Nephron progenitor cell (in vitro differentiated cells): ENCODE measurements at regions not wholly inside any gene's neighbourhood (a gene's known extent, or its start where the extent isn't known, plus 50 kb on each side); places are given as distances from the start of the nearest gene placed in this dataset.

Source experiments
- DNase-seq: peaks from one replicate; pipeline ENCODE4 v3.0.0; 2021
- H3K27ac Mint-ChIP-seq: 2 replicates; pipeline ENCODE4 v1.8.0; 2021; ENCODE audit warnings: mild to moderate bottlenecking, moderate library complexity, mixed read lengths
- H3K27me3 Mint-ChIP-seq: 2 replicates; pipeline ENCODE4 v1.8.0; 2021; ENCODE audit warnings: mild to moderate bottlenecking, low read depth, mixed read lengths; ENCODE audit not compliant: poor library complexity
- H3K36me3 Mint-ChIP-seq: 2 replicates; pipeline ENCODE4 v1.8.0; 2021; ENCODE audit warnings: low read depth, mixed read lengths
- H3K4me1 Mint-ChIP-seq: 2 replicates; pipeline ENCODE4 v1.8.0; 2021; ENCODE audit warnings: mixed read lengths
- H3K4me3 Mint-ChIP-seq: 2 replicates; pipeline ENCODE4 v1.8.0; 2021; ENCODE audit warnings: mild to moderate bottlenecking, moderate library complexity, mixed read lengths
- H3K9me3 Mint-ChIP-seq: 2 replicates; pipeline ENCODE4 v1.8.0; 2021; ENCODE audit warnings: mild to moderate bottlenecking, moderate library complexity, mixed read lengths
- CTCF ChIP-seq: fragments of 200-600 bp; sonication (generic); IDR thresholded peaks from 2 replicates; pipeline ENCODE4 v1.5.0; 2021; ENCODE audit warnings: antibody characterized with exemption

GRCh38 chr2:172249334-172249733, 146.6 kb upstream of the DLX2 start:
- DNase-seq = no peak
- H3K4me1 Mint-ChIP-seq = peaks cover 72% of the 10 kb centered on the region
- no peak overlapping the region for H3K4me3 Mint-ChIP-seq
- no peak overlapping the region for H3K27ac Mint-ChIP-seq
- TF ChIP-seq CTCF = no peak
- no peaks in the 10 kb centered on the region for H3K27me3 Mint-ChIP-seq
- H3K9me3 Mint-ChIP-seq = no peaks in the 10 kb centered on the region
- H3K36me3 Mint-ChIP-seq = no peaks in the 10 kb centered on the region

GRCh38 chr2:172249986-172250385, 147.3 kb upstream of the DLX2 start:
- no peak overlapping the region for H3K27ac Mint-ChIP-seq
- H3K9me3 Mint-ChIP-seq = no peaks in the 10 kb centered on the region
- H3K27me3 Mint-ChIP-seq = no peaks in the 10 kb centered on the region
- H3K36me3 Mint-ChIP-seq = no peaks in the 10 kb centered on the region
- no peak for DNase-seq
- no peak overlapping the region for H3K4me3 Mint-ChIP-seq
- TF ChIP-seq CTCF = no peak
- peaks cover 67% of the 10 kb centered on the region for H3K4me1 Mint-ChIP-seq

- TF ChIP-seq CTCF = no peak
- H3K27ac Mint-ChIP-seq = no peak overlapping the region
- peaks cover 56% of the 10 kb centered on the region for H3K4me1 Mint-ChIP-seq
- DNase-seq = no peak
- H3K9me3 Mint-ChIP-seq = no peaks in the 10 kb centered on the region
- H3K36me3 Mint-ChIP-seq = no peaks in the 10 kb centered on the region
- H3K27me3 Mint-ChIP-seq = no peaks in the 10 kb centered on the region
- no peak overlapping the region for H3K4me3 Mint-ChIP-seq
These were observed 148.5 kb upstream of the DLX2 start for GRCh38 chr2:172251231-172251630.

GRCh38 chr2:172252154-172252553, 149.5 kb upstream of the DLX2 start:
- Mint-ChIP-seq H3K27ac (no peak overlapping the region), H3K9me3 (no peaks in the 10 kb centered on the region), H3K27me3 (no peaks in the 10 kb centered on the region), H3K4me3 (no peak overlapping the region), H3K36me3 (no peaks in the 10 kb centered on the region), H3K4me1 (peaks cover 47% of the 10 kb centered on the region)
- no peak for DNase-seq
- no peak for TF ChIP-seq CTCF

- Mint-ChIP-seq H3K4me1 (peaks cover 40% of the 10 kb centered on the region), H3K4me3 (no peak overlapping the region), H3K36me3 (no peaks in the 10 kb centered on the region), H3K27me3 (no peaks in the 10 kb centered on the region), H3K27ac (peak overlapping the region; percentile 54), H3K9me3 (no peaks in the 10 kb centered on the region)
- no peak for TF ChIP-seq CTCF
- DNase-seq = no peak
These were observed 150.7 kb upstream of the DLX2 start for GRCh38 chr2:172253190-172254052.

DNA sequence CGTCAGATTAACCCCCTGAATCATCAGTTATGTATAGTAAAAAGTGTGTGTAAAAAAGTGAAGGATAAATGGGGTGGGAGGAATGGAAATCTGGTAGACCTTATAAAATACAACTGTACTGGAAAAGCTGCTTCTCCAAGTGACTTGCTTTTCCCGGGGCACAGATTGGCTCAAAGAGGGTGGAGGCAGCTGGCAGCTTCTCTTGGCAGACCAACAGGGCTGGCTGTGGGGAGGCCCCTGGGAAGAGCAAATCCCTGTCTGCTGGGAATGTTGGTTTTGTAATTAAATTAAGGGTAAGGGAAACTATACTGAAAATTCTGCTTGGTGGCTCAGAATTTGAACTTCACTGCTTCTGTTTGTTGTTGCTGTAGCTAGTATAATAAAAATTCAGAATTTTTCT, 154.2 kb upstream of the DLX2 start:
- no peak overlapping the region for H3K4me3 Mint-ChIP-seq
- TF ChIP-seq CTCF = no peak
- H3K4me1 Mint-ChIP-seq = peaks cover 24% of the 10 kb centered on the region
- no peak overlapping the region for H3K27ac Mint-ChIP-seq
- H3K27me3 Mint-ChIP-seq = no peaks in the 10 kb centered on the region
- DNase-seq = no peak
- no peaks in the 10 kb centered on the region for H3K36me3 Mint-ChIP-seq
- H3K9me3 Mint-ChIP-seq = no peaks in the 10 kb centered on the region
